H1 (cell line): ENCODE measurements at regions not wholly inside any gene's neighbourhood (a gene's known extent, or its start where the extent isn't known, plus 50 kb on each side); places are given as distances from the start of the nearest gene placed in this dataset.

ENCODE experiments used
- CTCF ChIA-PET: fragments of 300-600 bp; sonication (Branson Sonifier 250); formaldehyde crosslinking; loops from one replicate; lab custom pipeline; 2021; ENCODE audit not compliant: partially characterized antibody; lab: Charles Lee
- POLR2A ChIA-PET: fragments of 300-600 bp; sonication (Branson Sonifier 250); formaldehyde crosslinking; loops from one replicate; lab custom pipeline; 2021; ENCODE audit warnings: inconsistent platforms; ENCODE audit not compliant: partially characterized antibody; lab: Charles Lee
- DNase-seq, 2 experiments: peaks; one replicate each; pipeline versions ENCODE4 v3.0.0 to v3.0.0-alpha.2; 2010 to 2022; ENCODE audit warnings: low spot score in 2 of 2, low read depth in 1 of 2, mixed read lengths in 1 of 2
- FAIRE-seq: peaks from 2 replicates; lab custom pipeline; 2011; peaks lifted over from hg19 to GRCh38; lab: Jason Lieb, UNC
- H2AFZ ChIP-seq: 2 replicates; pipeline ENCODE4 v1.8.1; 2012; ENCODE audit warnings: low read length, inconsistent platforms
- H2AK5ac ChIP-seq: 2 replicates; pipeline ENCODE4 v1.6.1; 2013; ENCODE audit warnings: low read depth, low read length
- H2BK120ac ChIP-seq: replicated peaks from 2 replicates; pipeline ENCODE3; 2013; ENCODE audit warnings: low read depth, low read length, inconsistent platforms
- H2BK12ac ChIP-seq: 2 replicates; pipeline ENCODE4 v1.6.1; 2013; ENCODE audit warnings: low read depth, low read length
- H2BK15ac ChIP-seq: 2 replicates; pipeline ENCODE4 v1.6.1; 2013; ENCODE audit warnings: low read length
- H2BK20ac ChIP-seq: 2 replicates; pipeline ENCODE4 v1.6.1; 2013; ENCODE audit warnings: low read length
- H2BK5ac ChIP-seq: 2 replicates; pipeline ENCODE4 v1.6.1; 2013; ENCODE audit warnings: low read depth, low read length
- H3K14ac ChIP-seq: 2 replicates; pipeline ENCODE4 v1.6.1; 2013; ENCODE audit warnings: inconsistent platforms; ENCODE audit not compliant: insufficient read length
- H3K18ac ChIP-seq: 2 replicates; pipeline ENCODE4 v1.6.1; 2013; ENCODE audit warnings: low read length; ENCODE audit errors: extremely low read depth
- H3K23ac ChIP-seq: 2 replicates; pipeline ENCODE4 v1.6.1; 2013; ENCODE audit warnings: inconsistent platforms; ENCODE audit not compliant: insufficient read length
- H3K23me2 ChIP-seq: 2 replicates; pipeline ENCODE4 v1.6.1; 2013; ENCODE audit warnings: low read depth, low read length
- H3K27ac ChIP-seq: 2 replicates; pipeline ENCODE4 v1.6.1; 2011; ENCODE audit warnings: low read depth, low read length, inconsistent platforms
- H3K27me3 ChIP-seq, 4 experiments: replicated peaks in 1 of 4; 1 replicate in 1 of 4; 2 replicates in 3 of 4; pipeline versions ENCODE4 v1.6.1 to v1.8.1; 2011 to 2013; ENCODE audit warnings: low read length in 3 of 4, mild to moderate bottlenecking in 3 of 4, inconsistent platforms in 2 of 4, mixed read lengths in 2 of 4, moderate library complexity in 1 of 4; ENCODE audit not compliant: control insufficient read depth in 3 of 4, insufficient read depth in 3 of 4; ENCODE audit errors: extremely low read depth in 1 of 4
- H3K36me3 ChIP-seq, 4 experiments: 2 replicates each; pipeline versions ENCODE4 v1.6.1 to v1.8.1; 2011 to 2013; ENCODE audit warnings: mild to moderate bottlenecking in 4 of 4, low read length in 3 of 4, moderate library complexity in 2 of 4, control low read depth in 1 of 4, inconsistent platforms in 1 of 4; ENCODE audit not compliant: insufficient read depth in 4 of 4, control insufficient read depth in 2 of 4
- H3K4ac ChIP-seq: replicated peaks from 2 replicates; pipeline ENCODE3; 2013; ENCODE audit warnings: low read length, low read depth, mixed read lengths, inconsistent platforms; ENCODE audit not compliant: insufficient read length
- H3K4me1 ChIP-seq, 4 experiments: replicated peaks in 1 of 4; 1 replicate in 1 of 4; 2 replicates in 3 of 4; pipeline versions ENCODE4 v1.6.1 to v1.8.1; 2011 to 2013; ENCODE audit warnings: low read length in 3 of 4, inconsistent platforms in 2 of 4, mixed read lengths in 1 of 4; ENCODE audit not compliant: insufficient read depth in 4 of 4, control insufficient read depth in 3 of 4
- H3K4me2 ChIP-seq, 2 experiments: 2 replicates each; pipeline versions ENCODE4 v1.6.1 to v1.8.1; 2011 to 2013; ENCODE audit warnings: low read depth in 2 of 2, low read length in 2 of 2, control low read depth in 1 of 2, inconsistent platforms in 1 of 2, mild to moderate bottlenecking in 1 of 2; ENCODE audit not compliant: insufficient read depth in 1 of 2
- H3K4me3 ChIP-seq, 4 experiments: fragments of 200-600, 300-600 bp in 1 of 4; sonication (generic), shearing (Covaris generic), sonication (Bioruptor Twin) in 1 of 4; 2 replicates each; pipeline versions ENCODE4 v1.5.1 to v1.8.1; 2011 to 2016; ENCODE audit warnings: low read length in 4 of 4, low read depth in 3 of 4, control low read depth in 2 of 4, inconsistent platforms in 2 of 4, mild to moderate bottlenecking in 2 of 4, mixed read lengths in 1 of 4, moderate library complexity in 1 of 4; ENCODE audit not compliant: insufficient read depth in 2 of 4; ENCODE audit errors: extremely low read depth in 1 of 4
- H3K56ac ChIP-seq: replicated peaks from 2 replicates; pipeline ENCODE3; 2013; ENCODE audit warnings: low read depth, mild to moderate bottlenecking, mixed read lengths, low read length, inconsistent platforms; ENCODE audit not compliant: insufficient read length
- H3K79me1 ChIP-seq: 2 replicates; pipeline ENCODE4 v1.6.1; 2013; ENCODE audit warnings: low read depth, low read length, control low read depth
- H3K79me2 ChIP-seq, 2 experiments: 2 replicates each; pipeline versions ENCODE4 v1.6.1 to v1.8.1; 2012 to 2013; ENCODE audit warnings: low read length in 2 of 2, mild to moderate bottlenecking in 2 of 2, inconsistent platforms in 1 of 2; ENCODE audit not compliant: insufficient read depth in 2 of 2, control insufficient read depth in 1 of 2
- H3K9ac ChIP-seq, 4 experiments: replicated peaks in 1 of 4; 1 replicate in 1 of 4; 2 replicates in 3 of 4; pipeline versions ENCODE4 v1.6.1 to v1.8.1; 2011 to 2013; ENCODE audit warnings: low read depth in 3 of 4, low read length in 3 of 4, control low read depth in 2 of 4, mild to moderate bottlenecking in 2 of 4, moderate library complexity in 2 of 4, inconsistent platforms in 1 of 4; ENCODE audit errors: extremely low read depth in 1 of 4
- H3K9me3 ChIP-seq, 2 experiments: 2 replicates each; pipeline versions ENCODE4 v1.6.1 to v1.8.1; 2012 to 2013; ENCODE audit warnings: mild to moderate bottlenecking in 2 of 2, moderate library complexity in 2 of 2, control low read depth in 1 of 2, inconsistent platforms in 1 of 2, low read depth in 1 of 2, low read length in 1 of 2, mixed read lengths in 1 of 2; ENCODE audit not compliant: insufficient read depth in 2 of 2
- H4K20me1 ChIP-seq, 2 experiments: replicated peaks in 1 of 2; 2 replicates each; pipeline versions ENCODE3 to v1.8.1; 2011 to 2013; ENCODE audit warnings: inconsistent platforms in 2 of 2, low read length in 2 of 2, mild to moderate bottlenecking in 1 of 2; ENCODE audit not compliant: insufficient read depth in 2 of 2, control insufficient read depth in 1 of 2
- H4K5ac ChIP-seq: 2 replicates; pipeline ENCODE4 v1.6.1; 2013; ENCODE audit warnings: low read length, low read depth, mixed read lengths, inconsistent platforms; ENCODE audit not compliant: insufficient read length
- H4K8ac ChIP-seq: 2 replicates; pipeline ENCODE4 v1.8.0; 2013; ENCODE audit warnings: mild to moderate bottlenecking, moderate library complexity, low read length, inconsistent platforms; ENCODE audit not compliant: insufficient read depth; ENCODE audit errors: extremely low read depth
- H4K91ac ChIP-seq: replicated peaks from 2 replicates; pipeline ENCODE3; 2013; ENCODE audit warnings: low read length, mixed read lengths, inconsistent platforms; ENCODE audit not compliant: insufficient read length
- BCL11A ChIP-seq, 2 experiments: IDR thresholded peaks; one replicate each; pipeline ENCODE4 v1.6.1; 2011; ENCODE audit warnings: low read depth in 2 of 2, low read length in 2 of 2, mild to moderate bottlenecking in 2 of 2
- EP300 ChIP-seq, 2 experiments: IDR thresholded peaks; 1 replicate in 1 of 2; 2 replicates in 1 of 2; pipeline ENCODE4 v1.6.1; 2011 to 2012; ENCODE audit warnings: low read depth in 2 of 2, low read length in 2 of 2, mild to moderate bottlenecking in 2 of 2, borderline replicate concordance in 1 of 2, inconsistent platforms in 1 of 2, moderate library complexity in 1 of 2
- SIRT6 ChIP-seq: IDR thresholded peaks from one replicate; pipeline ENCODE4 v1.7.1; 2012; ENCODE audit warnings: low read length, inconsistent platforms
- WGBS, 2 experiments: shearing (Covaris generic) in 1 of 2; methylation state at CpG; one replicate each; pipeline versions ENCODE4 v1.1.6 to v1.1.7; 2013 to 2015; ENCODE audit warnings: low lambda C conversion rate in 2 of 2, mixed read lengths in 2 of 2, inconsistent platforms in 1 of 2, low coverage in 1 of 2, missing lambda C conversion rate in 1 of 2; ENCODE audit not compliant: insufficient replicate concordance in 2 of 2, insufficient coverage in 1 of 2, insufficient read length in 1 of 2; ENCODE audit errors: extremely low coverage in 1 of 2, missing lambda C conversion rate in 1 of 2; 5-methylcytosine and 5-hydroxymethylcytosine counted together
- TF ChIP-seq, protein P1 (sequence below): IDR thresholded peaks from 2 replicates; pipeline ENCODE4 v1.6.1; 2011; ENCODE audit warnings: low read length, improper control_type of control experiment

DNA sequence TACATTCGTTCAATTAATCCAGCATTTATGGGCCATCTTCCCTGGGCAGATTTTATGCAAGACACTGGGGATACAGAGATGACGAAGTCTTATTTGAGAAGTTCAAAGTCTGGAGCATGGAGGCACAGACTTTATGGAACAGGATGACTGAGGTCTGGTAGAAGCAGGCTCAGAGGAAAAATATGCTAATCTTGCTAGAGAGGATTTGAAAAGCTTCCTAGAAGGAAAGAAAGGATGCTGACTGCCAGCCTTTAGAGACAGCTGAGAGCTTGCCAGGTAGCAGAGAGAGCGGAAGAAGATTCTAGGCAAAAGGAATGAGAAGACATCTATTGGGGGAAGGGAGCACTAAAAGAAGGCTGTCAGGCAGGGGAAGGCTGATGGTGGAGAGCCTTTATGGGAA is 75.5 kb upstream of the ATP5PO start:
- H3K56ac ChIP-seq, result no peak overlapping the region
- CTCF ChIA-PET, result interaction anchor here (0.6 kb wide), 1 partner anchor 567 kb away, joined by 4 read pairs; no protein-coding TSS in a partner anchor
- H3K79me1 ChIP-seq, result no peaks in the 10 kb centered on the region
- POLR2A ChIA-PET, result no interaction called here
- H3K9me3 ChIP-seq, result no peaks in the 10 kb centered on the region
- FAIRE-seq (no peak), DNase-seq (no peak)
- H2BK5ac ChIP-seq, result no peak overlapping the region
- H3K27ac ChIP-seq, result no peak overlapping the region
- no peak overlapping the region for H2AK5ac ChIP-seq
- no peak overlapping the region for H3K4me2 ChIP-seq
- TF ChIP-seq EP300 (IDR thresholded peaks at IDR 0.05; ENCODE audit: borderline replicate concordance in 1 of 2, low read depth in 2 of 2, low read length in 2 of 2) (no peak), BCL11A (IDR thresholded peaks at IDR 0.05; ENCODE audit: low read depth in 2 of 2, low read length in 2 of 2) (no peak), SIRT6 (no peak)
- TF ChIP-seq, protein P1, sequence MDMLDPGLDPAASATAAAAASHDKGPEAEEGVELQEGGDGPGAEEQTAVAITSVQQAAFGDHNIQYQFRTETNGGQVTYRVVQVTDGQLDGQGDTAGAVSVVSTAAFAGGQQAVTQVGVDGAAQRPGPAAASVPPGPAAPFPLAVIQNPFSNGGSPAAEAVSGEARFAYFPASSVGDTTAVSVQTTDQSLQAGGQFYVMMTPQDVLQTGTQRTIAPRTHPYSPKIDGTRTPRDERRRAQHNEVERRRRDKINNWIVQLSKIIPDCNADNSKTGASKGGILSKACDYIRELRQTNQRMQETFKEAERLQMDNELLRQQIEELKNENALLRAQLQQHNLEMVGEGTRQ, result no peak
- no peaks in the 10 kb centered on the region for H3K79me2 ChIP-seq
- no peak overlapping the region for H4K8ac ChIP-seq
- peaks cover 0 to 9% (median under 1%) of the 10 kb centered on the region in 4 experiments; a peak in 4 of 7 replicates for H3K4me1 ChIP-seq
- no peak overlapping the region for H4K5ac ChIP-seq
- H3K4me3 ChIP-seq, result no peak overlapping the region
- H2BK20ac ChIP-seq, result no peak overlapping the region
- H2BK120ac ChIP-seq, result no peak overlapping the region
- H2AFZ ChIP-seq, result no peak overlapping the region
- H3K4ac ChIP-seq, result no peak overlapping the region
- no peak overlapping the region for H3K18ac ChIP-seq
- no peaks in the 10 kb centered on the region for H3K36me3 ChIP-seq
- no peak overlapping the region; a peak in 1 of 7 replicates for H3K9ac ChIP-seq
- H3K27me3 ChIP-seq, result no peaks in the 10 kb centered on the region; a peak in 1 of 7 replicates
- no peak overlapping the region for H3K14ac ChIP-seq
- no peaks in the 10 kb centered on the region for H3K23me2 ChIP-seq
- H4K91ac ChIP-seq, result no peak overlapping the region
- no peaks in the 10 kb centered on the region for H4K20me1 ChIP-seq
- 88% methylated on average over 3 of the region's 3 CpGs; no CpG with 5 or more reads in 1 of the 2 experiments for WGBS, 2 experiments
- no peak overlapping the region for H2BK15ac ChIP-seq
- H3K23ac ChIP-seq, result no peak overlapping the region
- no peak overlapping the region for H2BK12ac ChIP-seq
